Ovary (tissue), 3 donors: ENCODE measurements at regions not wholly inside any gene's neighbourhood (a gene's known extent, or its start where the extent isn't known, plus 50 kb on each side); places are given as distances from the start of the nearest gene placed in this dataset.

Source experiments
- EP300 ChIP-seq: sonication (generic); formaldehyde crosslinking; IDR thresholded peaks from one replicate; pipeline ENCODE4 v1.6.1; 2017; ENCODE audit warnings: antibody characterized with exemption
- TF ChIP-seq, protein P1 (sequence below), 3 donors: fragments of 450-650 bp in 2 of 3; fragments of 200-600 bp in 1 of 3; IDR thresholded peaks; one replicate each; pipeline versions ENCODE4 v1.5.1 to v1.8.0; 2016 to 2022; ENCODE audit warnings: antibody characterized with exemption in 3 of 3, mild to moderate bottlenecking in 1 of 3
- donor health status: DM: no; HTN: no; CAD: no.

DNA sequence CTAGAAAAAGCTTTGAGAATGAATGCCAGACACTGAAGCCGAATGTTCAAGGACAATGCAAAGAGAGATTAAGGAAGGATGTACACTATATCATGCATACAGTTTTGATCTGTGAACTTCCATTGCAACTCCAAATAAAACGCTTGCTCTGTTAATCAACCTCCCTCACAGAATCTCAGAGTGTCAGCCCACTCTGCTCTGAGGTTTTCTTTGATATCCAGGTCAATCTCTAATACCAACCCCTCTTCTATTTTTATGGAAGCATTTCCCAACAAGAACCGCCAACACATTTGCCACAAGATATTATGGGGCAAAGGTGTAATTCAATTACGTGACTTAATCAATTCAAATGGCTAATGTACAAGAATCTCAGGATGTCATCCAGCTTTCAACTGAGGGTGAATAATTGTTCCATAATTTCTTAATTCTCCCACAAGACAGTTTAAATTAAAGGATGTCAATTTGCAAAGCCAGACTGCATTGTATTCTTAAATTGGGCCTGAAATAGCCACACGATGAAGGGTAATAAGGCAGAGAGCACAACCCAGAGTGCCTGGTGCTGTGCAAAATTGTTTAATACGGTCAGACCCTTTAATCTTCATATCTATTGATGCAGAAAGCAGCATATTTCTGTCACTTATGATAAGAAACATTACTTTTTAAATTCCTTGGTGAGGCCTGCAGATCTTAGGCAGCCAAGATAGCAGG lies 459.2 kb upstream of the DAB1 start:
- no peak for TF ChIP-seq EP300
- TF ChIP-seq, protein P1, sequence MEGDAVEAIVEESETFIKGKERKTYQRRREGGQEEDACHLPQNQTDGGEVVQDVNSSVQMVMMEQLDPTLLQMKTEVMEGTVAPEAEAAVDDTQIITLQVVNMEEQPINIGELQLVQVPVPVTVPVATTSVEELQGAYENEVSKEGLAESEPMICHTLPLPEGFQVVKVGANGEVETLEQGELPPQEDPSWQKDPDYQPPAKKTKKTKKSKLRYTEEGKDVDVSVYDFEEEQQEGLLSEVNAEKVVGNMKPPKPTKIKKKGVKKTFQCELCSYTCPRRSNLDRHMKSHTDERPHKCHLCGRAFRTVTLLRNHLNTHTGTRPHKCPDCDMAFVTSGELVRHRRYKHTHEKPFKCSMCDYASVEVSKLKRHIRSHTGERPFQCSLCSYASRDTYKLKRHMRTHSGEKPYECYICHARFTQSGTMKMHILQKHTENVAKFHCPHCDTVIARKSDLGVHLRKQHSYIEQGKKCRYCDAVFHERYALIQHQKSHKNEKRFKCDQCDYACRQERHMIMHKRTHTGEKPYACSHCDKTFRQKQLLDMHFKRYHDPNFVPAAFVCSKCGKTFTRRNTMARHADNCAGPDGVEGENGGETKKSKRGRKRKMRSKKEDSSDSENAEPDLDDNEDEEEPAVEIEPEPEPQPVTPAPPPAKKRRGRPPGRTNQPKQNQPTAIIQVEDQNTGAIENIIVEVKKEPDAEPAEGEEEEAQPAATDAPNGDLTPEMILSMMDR (IDR thresholded peaks at IDR 0.05), result no peak
